Pancreas (tissue), 10 donors: ENCODE measurements at regions not wholly inside any gene's neighbourhood (a gene's known extent, or its start where the extent isn't known, plus 50 kb on each side); places are given as distances from the start of the nearest gene placed in this dataset.

Source experiments
- ATAC-seq, 4 donors: fragments of 200-7000 bp; cut with Tn5 transposase; one replicate each; pipeline versions ENCODE4 v1.8.0 to v1.9.1; 2020; ENCODE audit warnings: mild to moderate bottlenecking in 4 of 4, moderate library complexity in 4 of 4
- DNase-seq, 6 donors: peaks; one replicate each; pipeline ENCODE4 v3.0.0-alpha.2; 2020
- FAIRE-seq: peaks from 2 replicates; lab custom pipeline; 2012; peaks lifted over from hg19 to GRCh38; lab: Jason Lieb, UNC
- H3K27ac ChIP-seq, 4 donors: fragments of 200-600 bp; sonication (generic); 1 replicate in 3 of 4; 2 replicates in 1 of 4; pipeline versions ENCODE4 v1.5.0 to v1.8.0; 2020
- H3K27me3 ChIP-seq, 4 donors: fragments of 200-600 bp; one replicate each; pipeline ENCODE4 v1.8.0; 2021
- H3K36me3 ChIP-seq, 3 donors: fragments of 200-600 bp; sonication (generic) in 1 of 3; one replicate each; pipeline versions ENCODE4 v1.5.0 to v1.8.0; 2020 to 2021
- H3K4me1 ChIP-seq, 3 donors: fragments of 200-600 bp; one replicate each; pipeline ENCODE4 v1.8.0; 2021
- H3K4me3 ChIP-seq, 4 donors: fragments of 200-600 bp; sonication (generic) in 2 of 4; one replicate each; pipeline versions ENCODE4 v1.5.0 to v1.8.0; 2020 to 2021
- H3K9me3 ChIP-seq, 4 donors: fragments of 200-600 bp; one replicate each; pipeline ENCODE4 v1.8.0; 2021
- CTCF ChIP-seq, 4 donors: fragments of 200-600 bp; sonication (generic) in 3 of 4; IDR thresholded peaks; one replicate each; pipeline versions ENCODE4 v1.5.0 to v1.8.0; 2021; ENCODE audit warnings: antibody characterized with exemption in 4 of 4
- whole genome bisulfite sequencing, 2 donors: extraction: QIAGEN DNeasy Blood & Tissue Kit; methylation state at CpG; one replicate each; pipeline ENCODE4 v1.1.7; 2013; 5-methylcytosine and 5-hydroxymethylcytosine counted together
- intact Hi-C, 3 donors: fragments of 100-400 bp; cut with DNase I; formaldehyde crosslinking; loops; one replicate each; pipeline versions ENCODE4 v1.11.1 to v1.14.2; 2022
- donor health status: healthy with polysubstance abuse.
- donor health status: DM: no; HTN: no; CAD: no; lungs with moderate emphysema.
- donor health status: DM: no; HTN: no; CAD: no.
- donor health status: control.
- donor health status: control.
- donor health status: Bipolar disorder and iron deficiency.
- donor health status: DM: yes; HTN: yes; CAD: no.
- donor health status: DM: no; HTN: no; CAD: no.
- donor health status: DM: no; HTN: no; CAD: no.
- donor health status: DM: yes; HTN: yes; CAD: no.

- no peak for TF ChIP-seq CTCF (IDR thresholded peaks at IDR 0.05)
- peaks cover 4 to 27% (median 13%) of the 10 kb centered on the region in 3 donors for H3K4me1 ChIP-seq
- H3K9me3 ChIP-seq = no peaks in the 10 kb centered on the region
- DNase-seq (no peak), FAIRE-seq (no peak), ATAC-seq (no peak)
- no peak overlapping the region for H3K27ac ChIP-seq
- H3K36me3 ChIP-seq = no peaks in the 10 kb centered on the region
- no peak overlapping the region for H3K4me3 ChIP-seq
- intact Hi-C loops = no loop called here
- H3K27me3 ChIP-seq = no peaks in the 10 kb centered on the region
Observed at GRCh38 chr4:92232566-92232965, 71.2 kb upstream of the GRID2 start.

- Histone ChIP-seq H3K27me3 (no peaks in the 10 kb centered on the region), H3K9me3 (no peaks in the 10 kb centered on the region), H3K27ac (peak overlapping the region in 1 of 4 donors; percentile 13), H3K36me3 (no peaks in the 10 kb centered on the region), H3K4me1 (peaks cover 4 to 27% (median 13%) of the 10 kb centered on the region in 3 donors), H3K4me3 (no peak overlapping the region)
- WGBS, 2 donors = 4 to 16% methylated on average over 4 of the region's 4 CpGs
- DNase-seq = no peak
- FAIRE-seq = no peak
- peak; percentile 32 to 59 (median 55) for ATAC-seq
- no peak for TF ChIP-seq CTCF (IDR thresholded peaks at IDR 0.05)
- intact Hi-C loops = no loop called here
Observed at GRCh38 chr4:92234393-92235176, 69.2 kb upstream of the GRID2 start.

GRCh38 chr4:92235731-92236130 lies 68.0 kb upstream of the GRID2 start:
- H3K4me3 ChIP-seq = no peak overlapping the region
- FAIRE-seq (no peak), DNase-seq (no peak), ATAC-seq (peak in 3 of 4 donors; percentile 31 to 40 (median 34))
- intact Hi-C loops = no loop called here
- H3K36me3 ChIP-seq = no peaks in the 10 kb centered on the region
- TF ChIP-seq CTCF (IDR thresholded peaks at IDR 0.05) = no peak
- peaks cover 4 to 27% (median 13%) of the 10 kb centered on the region in 3 donors for H3K4me1 ChIP-seq
- H3K27me3 ChIP-seq = no peaks in the 10 kb centered on the region
- no peaks in the 10 kb centered on the region for H3K9me3 ChIP-seq
- 14 to 19% methylated on average over 2 of the region's 2 CpGs for WGBS, 2 donors
- H3K27ac ChIP-seq = no peak overlapping the region

- FAIRE-seq (no peak), DNase-seq (no peak), ATAC-seq (peak; percentile 77 to 92 (median 86))
- Histone ChIP-seq H3K4me1 (peaks cover 4 to 27% (median 13%) of the 10 kb centered on the region in 3 donors), H3K9me3 (no peaks in the 10 kb centered on the region), H3K4me3 (no peak overlapping the region), H3K36me3 (no peaks in the 10 kb centered on the region), H3K27me3 (no peaks in the 10 kb centered on the region), H3K27ac (peak overlapping the region in 1 of 4 donors; percentile 74)
- intact Hi-C loops = no loop called here
- no peak for TF ChIP-seq CTCF (IDR thresholded peaks at IDR 0.05)
- 43 to 57% methylated on average over 1 of the region's 1 CpG for WGBS, 2 donors
Observed at GRCh38 chr4:92236877-92237276, 66.9 kb upstream of the GRID2 start.

GRCh38 chr4:92237559-92237958 lies 66.2 kb upstream of the GRID2 start:
- Histone ChIP-seq H3K36me3 (no peaks in the 10 kb centered on the region), H3K4me1 (peaks cover 4 to 27% (median 13%) of the 10 kb centered on the region in 3 donors), H3K9me3 (no peaks in the 10 kb centered on the region), H3K27ac (peak overlapping the region in 1 of 4 donors; percentile 74), H3K27me3 (no peaks in the 10 kb centered on the region), H3K4me3 (no peak overlapping the region)
- TF ChIP-seq CTCF (IDR thresholded peaks at IDR 0.05) = no peak
- DNase-seq (no peak), FAIRE-seq (no peak), ATAC-seq (peak; percentile 53 to 72 (median 64))
- intact Hi-C loops = no loop called here
